Stimulated activated CD8-positive, alpha-beta memory T cell treated with anti-CD3 and anti-CD28 coated beads, Interleukin-12 subunit alpha, Interleukin-12 subunit beta, amount 100 ng/mL, for 24 hours (primary cell): ENCODE measurements at regions not wholly inside any gene's neighbourhood (a gene's known extent, or its start where the extent isn't known, plus 50 kb on each side); places are given as distances from the start of the nearest gene placed in this dataset.

Experiments used
- DNase-seq: peaks from one replicate; pipeline ENCODE4 v3.0.0-alpha.2; 2020; ENCODE audit errors: extremely low read depth

DNA sequence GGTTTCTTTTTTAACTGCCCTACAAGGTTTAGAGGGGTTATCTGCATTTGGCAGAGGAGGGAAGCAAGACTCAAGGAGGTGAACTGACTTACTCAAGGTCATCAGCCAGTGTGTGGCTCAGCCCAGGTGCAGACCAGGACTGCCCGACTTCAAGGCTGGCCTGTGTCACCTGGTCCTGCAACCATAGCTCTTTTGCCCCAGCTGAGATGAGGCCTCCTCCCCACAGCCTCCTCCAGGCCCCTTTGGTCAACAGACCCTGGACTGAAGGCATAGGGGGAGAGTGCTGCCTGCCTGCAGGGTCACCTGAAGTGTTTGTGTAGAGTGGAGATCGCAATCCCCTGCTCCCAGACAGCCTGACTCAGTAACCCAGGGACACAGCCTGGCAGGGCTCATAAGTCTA lies 168.5 kb upstream of the GLI2 start:
- no peak for DNase-seq

DNA sequence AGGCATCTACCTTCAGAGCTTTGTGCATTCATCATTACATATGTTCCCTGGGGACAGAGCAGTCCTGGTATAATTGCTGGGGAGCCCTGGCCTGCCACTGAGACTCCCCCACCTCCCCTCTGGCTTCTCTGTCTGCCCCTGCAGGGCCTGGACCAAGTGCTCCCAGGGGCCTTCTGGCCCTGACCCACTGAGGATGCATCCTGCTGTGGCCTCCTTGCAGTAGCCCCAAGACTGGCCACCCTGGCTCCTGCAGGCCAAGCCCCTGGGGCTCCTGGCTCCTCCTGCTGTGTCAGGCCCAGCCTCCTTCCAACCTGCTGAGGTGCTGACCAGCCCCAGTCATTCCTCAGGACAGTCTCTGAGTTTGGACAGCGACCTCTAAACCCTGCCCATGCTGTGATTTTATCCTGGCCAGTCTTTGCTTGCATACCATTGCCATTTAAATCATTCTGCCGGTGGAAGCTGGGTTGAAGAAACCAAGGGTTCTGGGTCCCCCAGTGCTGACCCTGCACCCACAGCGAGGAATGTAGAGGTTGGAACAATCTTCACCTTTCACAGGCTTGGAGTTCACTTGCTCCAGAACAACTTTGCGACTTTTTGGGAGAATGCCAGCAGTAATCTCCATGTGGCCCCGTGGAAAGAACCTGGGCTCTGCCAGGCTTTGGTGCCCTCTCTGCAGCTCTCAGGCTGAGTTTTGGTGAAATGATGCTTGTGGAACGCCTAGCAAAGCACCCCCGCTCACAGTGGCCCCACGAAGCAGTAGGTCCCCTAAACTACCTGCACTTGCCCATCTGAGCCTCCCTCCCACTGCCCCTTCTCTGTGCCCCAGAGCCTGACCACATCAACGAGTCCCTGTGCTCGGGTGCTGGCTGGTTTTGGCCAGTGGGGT lies 167.3 kb upstream of the GLI2 start:
- no peak for DNase-seq

DNA sequence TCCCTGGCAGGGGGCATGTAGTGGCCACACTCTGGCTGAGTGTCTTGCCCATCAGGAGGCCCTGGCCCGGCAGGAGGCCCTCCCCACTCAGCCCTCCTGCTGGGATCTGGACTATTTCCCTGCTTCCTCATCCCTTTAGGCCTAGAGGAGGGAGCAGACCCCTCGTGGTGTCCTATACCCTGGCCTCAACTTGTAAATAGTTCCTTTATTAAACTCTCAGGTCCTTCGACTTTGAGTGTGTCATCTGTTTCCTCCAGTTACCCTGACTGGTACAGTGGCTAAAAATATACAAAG lies 166.7 kb upstream of the GLI2 start:
- no peak for DNase-seq

DNA sequence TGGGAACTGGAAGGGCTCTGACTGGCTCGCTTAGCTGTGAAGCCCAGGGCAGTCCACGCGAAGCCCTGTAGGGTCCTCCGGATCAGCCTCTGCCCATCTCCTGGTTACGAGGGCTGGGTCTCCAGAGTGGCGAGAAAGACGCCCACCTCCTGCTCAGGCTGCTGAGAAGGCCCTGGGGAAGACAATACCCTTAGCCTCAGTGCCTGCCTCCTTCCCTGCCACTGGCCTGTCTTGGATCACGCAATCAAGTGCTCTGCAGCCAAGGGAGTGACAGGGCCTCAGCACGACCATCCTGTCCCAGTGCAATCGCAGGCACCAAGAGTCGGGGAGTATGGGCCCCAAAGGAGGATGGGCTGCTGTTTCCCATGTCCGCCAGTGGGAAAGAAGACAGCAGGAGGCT lies 165.7 kb upstream of the GLI2 start:
- no peak for DNase-seq

DNA sequence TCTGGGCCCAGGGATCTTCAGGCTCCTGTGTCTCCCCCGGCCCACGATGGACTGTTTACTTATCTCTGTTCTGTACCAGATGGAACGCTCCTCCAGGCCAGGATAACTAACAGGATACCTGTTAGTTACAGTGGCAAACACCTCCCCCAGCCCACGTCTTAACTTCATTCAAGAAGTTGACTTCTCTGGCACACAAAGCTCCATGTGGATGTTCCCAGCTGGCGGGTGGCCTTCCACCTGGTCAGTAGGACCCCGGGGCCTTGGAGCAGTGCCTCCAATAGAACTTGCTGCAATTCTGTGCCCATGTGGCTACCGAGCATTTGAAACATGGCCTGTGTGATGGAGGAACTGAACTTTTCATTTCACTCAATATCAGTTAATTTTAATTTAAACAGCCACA lies 165.1 kb upstream of the GLI2 start:
- DNase-seq = no peak

DNA sequence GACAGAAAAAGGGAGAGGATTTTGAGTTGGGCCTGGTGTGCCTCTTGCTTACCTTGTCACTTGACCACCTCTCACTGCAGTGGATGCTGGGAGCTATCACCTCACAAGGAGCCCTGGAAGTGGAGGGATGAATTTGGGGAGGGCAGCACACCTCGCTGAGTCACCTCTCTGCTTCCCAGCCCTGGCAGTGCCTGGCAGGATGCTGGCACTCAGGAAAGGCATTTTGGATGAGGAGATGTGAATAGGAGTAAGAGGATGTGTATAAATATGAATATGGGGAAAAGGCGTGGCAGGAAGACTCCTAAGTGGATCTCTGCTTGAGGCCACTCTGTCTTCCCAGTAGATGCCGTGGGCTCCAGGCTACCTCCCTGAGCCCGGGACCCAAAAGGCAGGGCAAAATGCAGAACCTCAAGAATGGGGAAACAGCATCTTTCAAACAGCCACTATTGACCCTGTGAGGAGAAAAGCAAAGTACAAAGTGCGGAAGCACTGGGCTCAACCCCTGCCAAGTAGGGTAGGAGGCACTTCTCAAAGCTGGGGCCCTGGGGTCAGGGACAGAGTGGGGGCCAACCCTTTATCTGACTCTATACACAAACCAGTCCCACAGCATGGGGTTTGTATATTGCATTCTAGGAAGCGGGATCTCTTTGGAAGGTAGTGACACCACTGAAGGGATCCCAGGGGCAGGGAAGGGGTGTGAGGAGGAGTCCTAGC lies 164.5 kb upstream of the GLI2 start:
- no peak for DNase-seq

DNA sequence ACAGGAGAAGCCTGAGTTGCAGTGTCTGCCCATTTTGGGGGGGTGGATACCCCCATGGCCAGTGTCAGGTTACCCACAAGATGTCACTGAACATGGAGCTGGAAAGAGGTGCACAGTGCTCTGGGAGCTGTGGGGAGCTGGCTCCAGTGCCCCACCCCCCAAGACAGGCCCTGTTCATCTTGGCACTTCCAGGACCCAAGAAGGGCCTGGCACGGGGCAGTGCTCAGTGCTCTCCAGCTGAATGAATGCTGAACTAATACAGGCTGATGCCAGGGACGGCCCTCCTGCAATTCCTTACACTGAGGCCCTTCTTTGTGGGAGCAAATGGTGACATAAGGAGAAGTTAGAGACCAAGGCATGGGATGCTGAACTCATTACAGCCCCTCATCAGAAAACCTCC lies 163.4 kb upstream of the GLI2 start:
- DNase-seq = no peak

DNA sequence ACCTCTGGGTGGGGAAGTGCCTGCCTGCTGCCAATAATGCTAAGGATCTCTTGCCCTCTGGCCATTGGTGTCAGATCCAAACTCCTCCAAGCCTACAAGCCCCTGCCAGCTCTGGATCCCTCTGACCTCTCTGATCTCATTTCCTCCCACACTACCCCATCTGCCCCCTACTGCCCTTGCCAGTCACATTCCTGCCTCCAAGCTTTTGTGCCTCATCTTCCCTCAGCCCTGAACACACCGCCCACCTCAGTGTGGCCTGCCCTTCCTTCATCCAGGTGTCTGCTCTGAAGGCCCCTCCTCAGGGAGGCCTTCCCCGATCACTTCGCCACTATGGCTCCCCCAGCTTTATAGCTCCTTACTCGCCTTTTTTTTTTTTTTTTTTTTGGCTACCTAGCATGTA lies 161.0 kb upstream of the GLI2 start:
- DNase-seq = no peak

DNA sequence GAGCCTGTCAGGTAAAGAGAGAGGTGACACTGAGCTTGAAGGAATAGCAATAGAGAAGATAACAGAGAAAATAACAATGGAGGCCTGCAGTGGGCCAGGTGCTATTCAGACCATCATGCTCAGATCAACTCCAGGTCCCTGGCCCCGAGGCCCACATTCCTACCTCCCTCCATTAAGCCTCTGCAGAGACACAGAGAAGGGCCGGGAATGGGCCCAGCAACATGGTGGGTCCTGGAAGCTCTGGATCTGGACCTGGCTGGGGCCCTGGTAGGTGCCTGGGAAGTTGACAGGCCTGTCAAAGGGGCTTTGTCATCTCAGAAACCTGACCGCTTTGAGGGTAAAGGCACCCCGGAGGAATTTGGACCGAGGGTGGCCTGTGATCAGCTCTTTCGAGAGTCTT lies 159.7 kb upstream of the GLI2 start:
- DNase-seq = no peak

DNA sequence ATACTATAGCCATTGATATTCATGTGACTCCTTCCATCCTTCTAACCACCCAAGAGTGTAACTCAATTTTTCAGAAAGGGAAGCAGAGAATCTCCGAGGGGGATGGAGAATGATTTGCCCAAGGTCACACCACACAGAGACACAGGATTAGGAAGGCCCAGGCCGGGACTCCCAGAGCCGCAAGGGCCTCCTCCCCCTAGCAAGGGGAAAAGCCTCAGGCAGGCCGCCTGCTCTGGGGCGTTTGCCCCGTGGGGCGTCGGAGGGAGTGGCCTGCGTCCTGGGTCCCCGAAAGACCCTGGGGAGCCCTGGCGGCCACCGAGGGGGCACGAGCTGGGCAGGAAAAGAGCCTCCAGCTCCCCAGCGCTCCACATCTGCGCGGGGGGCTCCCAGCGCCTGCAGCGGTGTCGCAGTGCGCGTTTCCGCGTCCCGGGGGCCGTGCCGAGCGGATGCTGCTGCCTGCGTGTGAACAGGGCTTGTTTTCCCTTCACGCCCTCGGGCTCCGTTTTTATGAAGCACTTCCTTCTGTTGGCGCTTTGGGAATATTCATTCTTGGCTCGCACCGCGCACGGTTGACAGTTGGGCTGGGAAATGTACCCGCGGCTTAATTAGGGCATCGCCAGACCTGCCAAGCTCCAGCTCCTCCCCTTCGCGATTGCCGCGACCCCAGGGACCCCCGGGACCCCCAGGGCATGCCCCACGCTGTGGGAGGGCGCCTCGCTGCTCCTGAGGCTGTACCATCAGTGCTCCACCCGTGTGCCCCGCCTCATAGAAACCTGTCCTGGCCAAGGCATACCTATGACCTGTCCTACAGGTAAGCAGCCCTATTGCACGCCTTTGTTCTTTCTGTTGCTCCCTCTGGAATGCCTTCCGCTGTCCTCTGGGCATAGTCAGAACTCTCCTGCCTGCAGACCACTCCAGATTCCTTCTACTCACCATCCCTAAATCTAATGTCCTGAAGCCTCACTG lies 158.9 kb upstream of the GLI2 start:
- DNase-seq = no peak

DNA sequence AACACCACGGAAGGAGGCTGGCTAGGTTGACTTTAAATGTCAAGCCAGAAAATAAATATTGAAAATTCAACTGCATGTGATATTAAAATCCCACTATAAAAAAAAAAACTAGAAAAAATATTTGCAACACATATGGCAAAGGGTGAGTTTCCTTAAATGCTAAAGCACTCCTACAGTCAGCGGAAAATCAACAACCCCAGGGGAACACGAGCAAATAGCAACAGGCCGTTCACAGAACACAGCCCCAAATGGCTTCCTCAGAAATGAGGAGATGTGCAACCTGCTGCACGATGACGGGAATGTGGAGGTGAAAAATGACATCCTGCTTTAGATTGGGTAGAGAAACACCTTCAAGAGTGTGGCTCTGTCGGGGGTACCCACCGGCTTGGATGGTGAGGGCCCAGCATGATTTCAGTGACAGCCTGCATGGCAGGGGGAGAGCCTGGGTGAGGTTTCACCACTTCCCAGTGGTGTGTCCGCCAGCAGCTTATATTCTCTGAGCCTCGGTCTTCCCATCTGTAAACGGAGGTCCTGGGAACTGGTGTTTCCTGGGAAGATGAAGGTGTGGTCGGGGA lies 157.9 kb upstream of the GLI2 start:
- no peak for DNase-seq

DNA sequence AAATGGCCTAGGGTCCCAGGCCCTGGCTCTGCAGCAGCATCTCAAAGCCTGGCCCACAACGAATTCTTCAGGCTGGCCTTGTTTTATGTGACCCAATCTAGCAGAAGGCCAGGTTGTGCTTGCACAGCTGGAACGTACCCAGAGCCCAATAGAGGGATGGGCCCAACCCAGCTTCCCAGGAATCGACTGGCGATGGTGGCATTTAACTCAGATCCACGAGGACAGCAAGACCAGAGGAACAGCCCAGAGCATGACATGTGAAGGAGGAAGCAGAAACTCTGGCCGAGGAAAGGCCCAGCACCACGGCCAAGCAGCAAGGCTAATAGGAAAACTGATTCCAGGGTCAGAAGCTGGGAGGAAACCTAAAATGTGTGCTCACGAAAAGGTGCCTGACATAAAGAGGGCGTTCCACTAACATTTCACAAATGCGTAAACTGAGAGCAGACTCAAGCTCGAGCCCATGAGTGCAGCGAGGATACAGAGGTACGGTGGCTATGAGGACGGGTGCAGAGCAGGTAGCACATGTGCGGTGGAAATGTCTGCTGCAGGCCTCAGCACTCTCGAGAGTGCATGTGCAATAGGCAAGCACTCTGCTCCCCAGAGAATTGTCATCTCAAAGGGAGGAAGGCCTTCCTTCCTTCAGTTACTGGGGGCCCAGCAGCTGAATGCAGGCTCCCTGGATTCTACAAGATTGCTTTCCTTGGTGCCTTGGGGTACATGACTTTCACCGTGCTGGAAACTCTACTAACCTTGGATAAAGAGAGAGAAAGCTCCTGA lies 156.9 kb upstream of the GLI2 start:
- no peak for DNase-seq

DNA sequence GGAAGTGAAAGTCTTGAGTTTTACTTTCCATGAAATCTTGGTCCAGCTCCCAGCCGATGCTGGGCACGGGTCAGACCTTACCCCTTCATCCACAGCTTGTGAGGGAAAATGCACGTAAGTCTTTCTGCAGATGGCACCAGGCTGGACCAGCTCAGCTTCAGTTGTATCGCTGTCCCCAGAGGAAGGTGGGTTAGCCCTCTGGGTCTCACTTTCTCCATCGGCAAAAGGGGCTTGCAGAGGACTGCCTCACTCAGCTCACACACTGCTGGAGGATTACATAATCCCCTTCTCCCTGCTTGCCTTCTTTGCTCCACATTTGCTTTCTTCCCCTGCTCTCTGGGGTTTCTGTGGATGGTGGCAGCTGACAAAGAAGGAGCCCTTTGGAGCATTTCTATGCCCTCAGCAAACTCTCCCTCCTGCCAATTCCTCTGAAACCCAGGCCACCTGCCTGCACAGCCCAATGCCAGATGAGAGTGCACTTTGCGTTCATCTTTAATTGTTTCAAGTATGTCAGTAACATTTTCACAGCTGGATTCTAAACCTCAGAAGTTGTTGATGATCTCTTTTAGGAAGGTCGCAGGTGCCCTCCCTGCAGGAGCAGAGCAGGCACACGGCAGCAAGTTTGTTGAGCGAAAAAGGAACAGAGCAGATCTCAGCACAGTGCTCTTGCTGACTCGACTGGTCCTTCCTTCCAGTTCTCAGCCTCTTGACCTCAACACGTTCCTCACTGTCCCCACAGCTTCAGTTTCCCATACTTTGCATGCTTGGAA lies 155.6 kb upstream of the GLI2 start:
- no peak for DNase-seq

DNA sequence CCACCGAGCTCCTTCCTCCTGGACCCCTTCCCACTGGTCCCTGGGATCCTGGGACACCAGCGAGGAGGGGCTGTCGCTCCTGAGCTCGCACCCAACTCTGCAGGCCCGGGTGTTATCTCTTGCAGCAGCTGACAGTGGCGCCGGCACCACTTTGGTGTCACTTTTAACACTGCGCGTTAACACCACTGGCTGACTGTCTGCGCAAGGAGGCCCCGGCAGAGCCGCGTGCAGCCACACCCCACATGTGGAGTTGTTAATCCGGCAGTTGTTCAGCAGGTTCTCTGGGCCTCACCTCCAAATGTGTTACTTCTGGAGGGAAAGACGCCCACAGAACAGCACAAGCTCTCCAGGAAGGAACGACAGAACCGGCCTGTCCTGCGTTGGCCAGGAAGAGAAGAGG lies 155.0 kb upstream of the GLI2 start:
- DNase-seq = no peak

DNA sequence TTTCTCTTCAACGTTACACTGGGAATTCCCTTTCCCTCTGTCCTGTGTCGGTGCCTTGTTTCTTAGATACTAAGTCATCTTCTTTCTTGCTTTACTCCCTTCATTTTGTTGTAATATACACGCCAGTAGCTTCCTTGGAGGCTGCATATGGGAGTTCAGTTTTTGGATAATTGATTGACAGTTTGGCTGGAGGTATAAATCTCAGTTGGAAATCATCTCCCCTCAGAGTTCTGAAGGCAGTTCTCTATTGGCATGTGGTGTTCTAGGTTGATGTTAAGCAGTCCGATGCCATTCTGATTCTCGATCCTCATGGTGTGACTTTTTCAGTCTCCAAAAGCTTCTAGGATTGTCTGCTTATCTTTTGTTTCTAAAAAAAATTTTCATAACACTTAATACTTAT lies 152.5 kb upstream of the GLI2 start:
- DNase-seq = no peak

DNA sequence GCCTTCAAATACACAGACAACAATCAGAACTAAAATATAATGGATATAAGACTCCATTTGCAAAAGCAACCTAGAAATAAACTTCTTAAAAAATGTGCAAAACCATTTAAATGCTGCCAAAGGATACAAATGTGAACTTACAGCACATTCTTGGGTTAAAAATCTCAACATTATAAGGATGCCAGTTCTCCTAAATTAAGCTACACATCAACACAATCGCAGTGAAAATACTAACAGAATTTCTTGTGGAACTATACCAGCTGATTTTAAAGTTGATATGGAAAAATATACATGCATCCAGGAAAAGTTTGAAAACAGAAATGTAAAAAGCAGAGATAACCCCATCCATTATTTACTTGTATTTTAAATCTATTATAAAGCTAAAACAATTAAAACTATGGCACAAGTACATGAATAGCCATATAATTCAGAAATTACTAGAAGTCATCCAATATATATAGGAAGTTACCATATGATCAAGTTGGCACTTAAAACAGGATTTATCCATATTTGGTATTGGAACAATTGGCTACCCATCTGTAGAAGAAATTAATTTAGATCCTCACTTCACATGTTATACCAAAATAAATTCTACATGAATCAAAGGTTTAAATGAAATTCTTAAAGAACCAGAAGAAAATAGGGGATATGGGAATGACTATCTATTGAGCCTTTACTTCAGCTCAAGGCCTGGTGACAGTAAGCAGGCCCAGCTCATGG lies 151.7 kb upstream of the GLI2 start:
- no peak for DNase-seq

DNA sequence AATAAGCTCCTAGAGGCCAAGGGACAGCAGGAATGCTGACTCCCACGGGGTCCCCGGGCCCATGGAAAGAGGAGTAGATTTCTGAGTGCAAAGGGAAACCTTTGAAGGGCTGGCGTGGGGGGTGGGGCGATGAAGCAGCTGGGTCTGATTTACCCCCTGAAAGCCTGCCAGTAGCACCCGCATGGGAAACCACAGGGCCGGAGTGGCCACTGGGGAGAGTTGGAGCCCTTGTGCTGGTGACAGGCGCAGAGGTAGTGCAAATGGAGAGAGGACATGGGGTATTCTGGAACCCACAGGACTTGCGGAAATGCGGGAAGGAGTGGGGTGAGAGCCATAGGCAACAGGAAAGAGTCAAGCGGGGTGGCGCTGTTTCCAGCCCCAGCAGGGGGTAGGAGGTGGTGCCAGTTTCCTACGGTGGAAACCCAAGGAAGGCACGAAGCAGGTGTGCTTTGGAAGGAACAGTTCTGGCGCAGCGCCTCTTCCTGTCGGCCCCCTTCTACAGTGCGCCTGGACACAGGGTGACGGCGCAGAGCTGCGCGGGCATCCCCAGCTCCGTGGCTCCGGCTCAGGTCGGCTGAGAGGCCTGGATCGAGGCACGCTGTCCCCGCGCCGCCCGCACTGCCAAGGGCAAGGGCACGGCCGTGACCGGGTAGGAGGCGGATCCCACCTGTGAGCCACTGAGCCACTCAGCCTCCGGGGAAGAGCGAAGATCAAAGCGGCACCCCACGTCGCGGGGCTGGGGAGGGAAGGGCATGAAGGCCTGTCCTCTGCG lies 149.0 kb upstream of the GLI2 start:
- no peak for DNase-seq

DNA sequence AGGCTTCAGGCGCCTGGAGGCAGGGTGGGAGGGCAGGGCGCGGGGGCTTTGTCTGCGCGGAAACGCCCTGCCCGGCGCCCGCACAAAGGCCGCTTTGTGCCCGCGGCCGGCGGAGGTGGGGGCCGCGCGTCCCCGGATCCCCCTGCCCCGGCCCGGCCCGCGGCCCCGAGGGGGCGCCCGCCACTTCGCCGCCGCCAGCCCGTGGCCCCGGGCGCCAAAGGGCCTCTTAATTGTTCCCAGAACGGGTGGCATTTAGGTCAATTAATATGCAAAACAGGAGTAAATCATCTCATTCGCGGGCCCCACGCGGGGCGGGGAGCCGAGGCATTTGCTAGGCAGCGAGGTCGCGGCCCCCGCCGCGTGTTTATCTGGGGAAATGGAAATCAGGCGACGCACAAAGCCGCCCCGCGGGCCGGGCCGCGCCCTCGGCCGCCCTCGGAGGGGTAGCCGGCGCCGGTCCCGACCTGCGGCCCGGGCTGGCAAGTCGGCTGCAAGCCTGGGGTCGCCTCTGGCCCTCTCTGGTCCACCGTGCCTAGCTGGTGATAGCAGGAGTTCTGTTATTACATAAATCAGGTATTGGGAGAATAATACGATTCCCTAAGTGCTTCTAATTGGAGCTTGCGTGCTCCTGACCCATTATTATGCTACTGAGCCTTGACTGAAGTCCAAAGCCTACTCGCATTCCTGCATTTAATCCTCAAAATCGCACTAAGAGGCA lies 148.2 kb upstream of the GLI2 start:
- DNase-seq = no peak

DNA sequence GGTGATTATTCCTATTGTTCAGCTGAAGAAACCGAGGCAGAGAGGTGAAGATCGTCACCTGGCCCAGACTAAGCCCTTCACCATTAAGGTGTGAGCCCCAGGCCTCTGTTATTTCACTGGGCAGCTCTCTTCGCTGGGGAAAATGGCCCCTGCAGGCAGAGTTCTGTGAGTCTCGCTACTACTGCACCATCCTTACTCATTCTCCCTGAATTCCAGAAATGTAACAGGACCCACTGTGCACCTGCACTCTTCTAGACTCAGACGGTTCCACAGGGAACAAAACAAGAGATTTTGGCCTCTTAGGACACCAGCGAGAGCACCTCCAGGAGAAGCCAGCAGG lies 147.7 kb upstream of the GLI2 start:
- no peak for DNase-seq
